B cell (primary cell): ENCODE measurements at regions not wholly inside any gene's neighbourhood (a gene's known extent, or its start where the extent isn't known, plus 50 kb on each side); places are given as distances from the start of the nearest gene placed in this dataset.

Experiments
- ATAC-seq: fragments of 200-7000 bp; cut with Tn5 transposase; one replicate; pipeline ENCODE4 v1.10.0; 2021; ENCODE audit warnings: low read depth, mild to moderate bottlenecking, moderate number of reproducible peaks, moderate library complexity
- CTCF ChIA-PET: fragments of 350-600 bp; sonication (Branson Sonifier 250); formaldehyde crosslinking; loops from one replicate; lab custom pipeline; 2021; ENCODE audit warnings: antibody characterized with exemption, inconsistent platforms; lab: Charles Lee
- POLR2A ChIA-PET: fragments of 350-600 bp; sonication (Branson Sonifier 250); formaldehyde crosslinking; loops from one replicate; lab custom pipeline; 2021; ENCODE audit warnings: antibody characterized with exemption; lab: Charles Lee
- DNase-seq: peaks from one replicate; pipeline ENCODE4 v3.0.0; 2013
- H2AFZ ChIP-seq: 2 replicates; pipeline ENCODE4 v1.6.1; 2012; ENCODE audit warnings: mild to moderate bottlenecking, low read depth, low read length; ENCODE audit not compliant: insufficient read depth, poor library complexity, severe bottlenecking
- H3K27ac ChIP-seq, 2 donors: 1 replicate in 1 of 2; 2 replicates in 1 of 2; pipeline ENCODE4 v1.5.1; 2012 to 2013; ENCODE audit warnings: low read length in 2 of 2, mild to moderate bottlenecking in 2 of 2, moderate library complexity in 1 of 2
- H3K27me3 ChIP-seq, 4 experiments: fragments of 200-600 bp in 1 of 4; sonication (generic) in 1 of 4; replicated peaks in 1 of 4; 1 replicate in 2 of 4; 2 replicates in 2 of 4; pipeline versions ENCODE4 v1.6.1 to v1.7.0; 2013 to 2016; ENCODE audit warnings: low read length in 3 of 4, mild to moderate bottlenecking in 2 of 4, mixed read lengths in 1 of 4, moderate library complexity in 1 of 4; ENCODE audit not compliant: insufficient read depth in 4 of 4, control insufficient read depth in 3 of 4; ENCODE audit errors: control extremely low read depth in 1 of 4
- H3K36me3 ChIP-seq, 2 experiments: replicated peaks in 1 of 2; 1 replicate in 1 of 2; 2 replicates in 1 of 2; pipeline versions ENCODE4 v1.6.1 to v1.7.1; 2013; ENCODE audit warnings: low read length in 1 of 2; ENCODE audit not compliant: insufficient read depth in 2 of 2, control insufficient read depth in 1 of 2; ENCODE audit errors: control extremely low read depth in 1 of 2, extremely low read depth in 1 of 2
- H3K4me1 ChIP-seq, 2 donors: fragments of 200-600 bp in 1 of 2; sonication (generic) in 1 of 2; 1 replicate in 1 of 2; 2 replicates in 1 of 2; pipeline versions ENCODE4 v1.5.1 to v1.6.1; 2013 to 2017; ENCODE audit warnings: low read length in 2 of 2; ENCODE audit not compliant: control insufficient read depth in 2 of 2, insufficient read depth in 2 of 2
- H3K4me2 ChIP-seq: replicated peaks from 2 replicates; pipeline ENCODE3; 2012; ENCODE audit warnings: mild to moderate bottlenecking, low read depth, low read length; ENCODE audit not compliant: poor library complexity, severe bottlenecking
- H3K4me3 ChIP-seq, 5 experiments: fragments of 200-600 bp in 1 of 5; sonication (generic) in 1 of 5; 1 replicate in 3 of 5; 2 replicates in 2 of 5; pipeline versions ENCODE4 v1.5.1 to v1.7.0; 2011 to 2016; ENCODE audit warnings: low read length in 4 of 5, mild to moderate bottlenecking in 4 of 5, low read depth in 2 of 5, control low read depth in 1 of 5, moderate library complexity in 1 of 5; ENCODE audit not compliant: insufficient read depth in 1 of 5; ENCODE audit errors: control extremely low read depth in 1 of 5, extremely low read depth in 1 of 5
- H3K79me2 ChIP-seq: fragments of 200-600 bp; sonication (generic); one replicate; pipeline ENCODE4 v1.6.0; 2016; ENCODE audit warnings: low read length; ENCODE audit not compliant: control insufficient read depth, insufficient read depth
- H3K9ac ChIP-seq: fragments of 200-600 bp; sonication (generic); 2 replicates; pipeline ENCODE4 v1.6.1; 2017; ENCODE audit warnings: mild to moderate bottlenecking, low read length, moderate library complexity
- H3K9me3 ChIP-seq, 3 donors: one replicate each; pipeline versions ENCODE4 v1.6.1 to v1.7.1; 2013; ENCODE audit warnings: low read length in 2 of 3; ENCODE audit not compliant: control insufficient read depth in 2 of 3, insufficient read depth in 1 of 3; ENCODE audit errors: control extremely low read depth in 1 of 3
- H4K20me1 ChIP-seq: 2 replicates; pipeline ENCODE4 v1.6.0; 2012; ENCODE audit warnings: mild to moderate bottlenecking, low read length; ENCODE audit not compliant: insufficient read depth, control insufficient read depth, poor library complexity, severe bottlenecking
- H3K27ac Mint-ChIP-seq: one replicate; pipeline ENCODE4 v1.8.0; 2021; ENCODE audit warnings: mixed read lengths
- H3K27me3 Mint-ChIP-seq: one replicate; pipeline ENCODE4 v1.8.0; 2021; ENCODE audit warnings: mixed read lengths
- H3K4me1 Mint-ChIP-seq: one replicate; pipeline ENCODE4 v1.8.0; 2021; ENCODE audit warnings: mixed read lengths
- H3K4me3 Mint-ChIP-seq: one replicate; pipeline ENCODE4 v1.8.0; 2021; ENCODE audit warnings: mixed read lengths
- H3K9me3 Mint-ChIP-seq: one replicate; pipeline ENCODE4 v1.8.0; 2022; ENCODE audit warnings: mixed read lengths; ENCODE audit not compliant: insufficient read depth
- EZH2 ChIP-seq: IDR thresholded peaks from 2 replicates; pipeline ENCODE4 v1.6.1; 2012; ENCODE audit warnings: borderline replicate concordance, low read depth, mild to moderate bottlenecking, moderate library complexity, low read length; ENCODE audit not compliant: insufficient read depth, poor library complexity, severe bottlenecking
- WGBS: methylation state at CpG from one replicate; pipeline ENCODE4 v1.1.5; 2013; ENCODE audit warnings: missing lambda C conversion rate; ENCODE audit not compliant: insufficient coverage; 5-methylcytosine and 5-hydroxymethylcytosine counted together
- intact Hi-C: fragments of 100-400 bp; cut with micrococcal nuclease; formaldehyde crosslinking; loops from one replicate; pipeline ENCODE4 v1.10.0; 2022
- TF ChIP-seq, protein P1 (sequence below): fragments of 200-600 bp; IDR thresholded peaks from one replicate; pipeline ENCODE4 v1.8.0; 2022; ENCODE audit warnings: antibody characterized with exemption, mild to moderate bottlenecking

GRCh38 chr9:31854187-31854586, 530.3 kb upstream of the ACO1 start:
- Histone ChIP-seq H3K9me3 (no peaks in the 10 kb centered on the region), H3K4me2 (no peak overlapping the region), H2AFZ (no peak overlapping the region), H3K27ac (no peak overlapping the region), H3K79me2 (no peaks in the 10 kb centered on the region), H3K36me3 (no peaks in the 10 kb centered on the region), H3K4me1 (no peaks in the 10 kb centered on the region), H3K27me3 (no peaks in the 10 kb centered on the region), H3K4me3 (no peak overlapping the region), H3K9ac (no peak overlapping the region), H4K20me1 (no peaks in the 10 kb centered on the region)
- no peak overlapping the region for H3K4me3 Mint-ChIP-seq
- DNase-seq: no peak
- no peak for ATAC-seq
- 86% methylated on average over 3 of the region's 3 CpGs for WGBS
- no peaks in the 10 kb centered on the region for H3K4me1 Mint-ChIP-seq
- no peak overlapping the region for H3K27ac Mint-ChIP-seq
- ChIA-PET CTCF (no interaction called here), POLR2A (no interaction called here)
- no peaks in the 10 kb centered on the region for H3K27me3 Mint-ChIP-seq
- TF ChIP-seq, protein P1, sequence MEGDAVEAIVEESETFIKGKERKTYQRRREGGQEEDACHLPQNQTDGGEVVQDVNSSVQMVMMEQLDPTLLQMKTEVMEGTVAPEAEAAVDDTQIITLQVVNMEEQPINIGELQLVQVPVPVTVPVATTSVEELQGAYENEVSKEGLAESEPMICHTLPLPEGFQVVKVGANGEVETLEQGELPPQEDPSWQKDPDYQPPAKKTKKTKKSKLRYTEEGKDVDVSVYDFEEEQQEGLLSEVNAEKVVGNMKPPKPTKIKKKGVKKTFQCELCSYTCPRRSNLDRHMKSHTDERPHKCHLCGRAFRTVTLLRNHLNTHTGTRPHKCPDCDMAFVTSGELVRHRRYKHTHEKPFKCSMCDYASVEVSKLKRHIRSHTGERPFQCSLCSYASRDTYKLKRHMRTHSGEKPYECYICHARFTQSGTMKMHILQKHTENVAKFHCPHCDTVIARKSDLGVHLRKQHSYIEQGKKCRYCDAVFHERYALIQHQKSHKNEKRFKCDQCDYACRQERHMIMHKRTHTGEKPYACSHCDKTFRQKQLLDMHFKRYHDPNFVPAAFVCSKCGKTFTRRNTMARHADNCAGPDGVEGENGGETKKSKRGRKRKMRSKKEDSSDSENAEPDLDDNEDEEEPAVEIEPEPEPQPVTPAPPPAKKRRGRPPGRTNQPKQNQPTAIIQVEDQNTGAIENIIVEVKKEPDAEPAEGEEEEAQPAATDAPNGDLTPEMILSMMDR: no peak
- TF ChIP-seq EZH2: no peak
- peaks cover 2% of the 10 kb centered on the region for H3K9me3 Mint-ChIP-seq
- intact Hi-C loops: no loop called here

DNA sequence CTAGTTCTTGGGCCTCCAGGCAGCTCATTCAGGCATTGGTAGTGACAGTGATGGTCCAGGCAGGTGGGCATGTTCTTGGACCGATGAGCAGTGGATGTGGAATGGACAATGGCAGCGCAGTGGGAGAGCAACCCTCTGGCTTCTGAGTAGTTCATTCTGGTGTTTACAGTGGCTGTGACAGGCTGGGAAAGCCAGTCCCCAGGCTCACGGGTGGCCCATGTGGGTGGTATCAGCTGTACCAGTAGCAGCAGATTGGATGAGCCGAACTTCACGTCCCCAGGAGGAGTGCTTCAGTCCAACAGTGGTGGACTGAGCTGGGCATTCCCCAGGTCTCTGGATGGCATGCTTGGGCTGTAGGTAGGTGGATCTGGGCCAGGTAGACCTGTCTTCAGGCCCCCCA, 515.6 kb upstream of the ACO1 start:
- Histone ChIP-seq H3K79me2 (no peaks in the 10 kb centered on the region), H3K4me2 (no peak overlapping the region), H3K27ac (no peak overlapping the region), H3K4me3 (no peak overlapping the region), H2AFZ (no peak overlapping the region), H3K27me3 (no peaks in the 10 kb centered on the region), H3K36me3 (no peaks in the 10 kb centered on the region), H3K9me3 (peaks cover 0 to 12% (median 0%) of the 10 kb centered on the region in 3 donors), H3K9ac (no peak overlapping the region), H4K20me1 (no peaks in the 10 kb centered on the region), H3K4me1 (no peaks in the 10 kb centered on the region)
- no peak overlapping the region for H3K27ac Mint-ChIP-seq
- CTCF ChIA-PET: no interaction called here
- WGBS: 87% methylated on average over 4 of the region's 5 CpGs
- POLR2A ChIA-PET: no interaction called here
- H3K4me3 Mint-ChIP-seq: no peak overlapping the region
- no peak for TF ChIP-seq EZH2
- TF ChIP-seq, protein P1: no peak
- no peaks in the 10 kb centered on the region for H3K27me3 Mint-ChIP-seq
- DNase-seq: no peak
- no peak for ATAC-seq
- intact Hi-C loops: no loop called here
- H3K9me3 Mint-ChIP-seq: no peaks in the 10 kb centered on the region
- H3K4me1 Mint-ChIP-seq: no peaks in the 10 kb centered on the region
